ELF-1 (cell line): ENCODE measurements at regions not wholly inside any gene's neighbourhood (a gene's known extent, or its start where the extent isn't known, plus 50 kb on each side); places are given as distances from the start of the nearest gene placed in this dataset.
A peak's percentile ranks its signal among the peaks of the same experiment; 100 is the strongest.
"Not testable (repeated sequence)": the region's sequence is repeated elsewhere in the genome, so short reads cannot be mapped to it uniquely, and the experiment has no call there.

Source experiments
- DNase-seq: peaks from one replicate; pipeline ENCODE4 v3.0.0-alpha.2; 2016; ENCODE audit warnings: low read depth, low spot score

- DNase-seq: no peak
Observed at GRCh38 chr5:130580264-130580663, 584.8 kb downstream of the HINT1 start.

- DNase-seq: no peak
Observed at GRCh38 chr5:130578354-130578753, 586.7 kb downstream of the HINT1 start.

GRCh38 chr5:130571076-130571475 lies 594.0 kb downstream of the HINT1 start:
- DNase-seq: no peak

DNA sequence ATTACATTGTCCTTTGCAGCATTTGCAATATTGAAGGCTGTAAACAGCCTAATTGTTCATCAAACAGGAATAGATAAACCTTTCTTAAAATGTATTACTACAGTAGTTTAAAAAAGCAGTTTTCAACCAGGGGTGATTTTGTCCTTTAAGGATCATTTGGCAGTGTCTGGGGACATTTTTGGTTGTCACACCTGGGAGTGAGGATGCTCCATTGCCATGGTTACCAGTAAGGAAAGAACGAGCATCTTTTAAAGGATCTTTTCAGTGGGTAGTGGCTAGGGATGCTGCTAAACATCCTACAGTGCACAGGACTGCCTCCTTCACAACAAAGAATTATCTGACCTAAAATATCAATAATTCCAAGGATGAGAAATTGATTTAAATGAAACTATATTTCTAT lies 596.3 kb downstream of the HINT1 start:
- no peak for DNase-seq

GRCh38 chr5:130555429-130555828 lies 609.6 kb downstream of the HINT1 start:
- DNase-seq: no peak

DNA sequence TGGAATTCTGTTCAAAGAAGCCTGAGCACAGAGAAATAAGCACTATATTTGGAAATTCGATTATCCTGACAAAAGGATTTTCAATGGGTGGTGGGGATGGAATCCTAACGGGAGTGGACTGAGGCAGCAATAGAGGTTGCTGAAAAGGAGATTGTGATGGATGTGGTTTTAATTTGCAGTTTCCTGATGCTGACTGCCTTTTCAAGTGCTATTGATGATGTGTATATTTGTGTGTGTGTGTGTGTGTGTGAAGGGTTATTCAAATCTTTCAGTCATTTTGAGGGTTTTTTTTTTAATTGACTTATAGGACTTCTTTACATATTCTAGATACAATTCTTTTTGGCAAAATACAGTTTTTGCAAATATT lies 614.5 kb downstream of the HINT1 start:
- no peak for DNase-seq

GRCh38 chr5:130549884-130550561 lies 615.0 kb downstream of the HINT1 start:
- DNase-seq: no peak

- DNase-seq: no peak
Observed at GRCh38 chr5:130546211-130546610, 618.8 kb downstream of the HINT1 start.

- no peak for DNase-seq
Observed at GRCh38 chr5:130545291-130545690, 619.8 kb downstream of the HINT1 start.

DNA sequence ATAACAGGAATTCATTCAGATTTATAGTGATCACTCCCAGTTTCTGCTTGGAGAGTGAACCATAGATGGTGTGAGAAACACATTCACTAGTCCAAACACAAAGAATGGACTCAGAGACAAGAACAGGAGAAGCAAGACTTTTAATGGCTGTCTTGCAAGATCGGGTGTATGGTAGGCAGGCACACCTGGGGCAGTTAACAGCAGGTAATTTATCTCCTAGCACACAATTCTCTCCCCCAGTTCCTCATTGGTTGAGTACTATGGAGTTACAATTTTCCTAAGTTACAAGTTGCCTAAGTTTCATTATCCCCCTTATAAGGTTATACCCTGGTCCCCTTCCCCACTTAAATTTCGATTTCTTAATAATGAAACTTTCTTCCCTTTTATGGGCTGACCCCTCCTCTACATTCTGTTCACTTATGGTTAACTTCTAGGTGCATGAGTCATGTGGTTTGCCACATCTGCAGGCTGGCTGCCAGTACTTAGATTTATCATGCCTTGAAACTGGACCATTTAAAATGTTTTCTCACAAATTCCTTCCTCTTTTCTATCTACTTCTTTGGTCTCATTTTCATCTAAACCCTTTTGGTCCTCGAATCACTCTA lies 623.3 kb downstream of the HINT1 start:
- no peak for DNase-seq

DNA sequence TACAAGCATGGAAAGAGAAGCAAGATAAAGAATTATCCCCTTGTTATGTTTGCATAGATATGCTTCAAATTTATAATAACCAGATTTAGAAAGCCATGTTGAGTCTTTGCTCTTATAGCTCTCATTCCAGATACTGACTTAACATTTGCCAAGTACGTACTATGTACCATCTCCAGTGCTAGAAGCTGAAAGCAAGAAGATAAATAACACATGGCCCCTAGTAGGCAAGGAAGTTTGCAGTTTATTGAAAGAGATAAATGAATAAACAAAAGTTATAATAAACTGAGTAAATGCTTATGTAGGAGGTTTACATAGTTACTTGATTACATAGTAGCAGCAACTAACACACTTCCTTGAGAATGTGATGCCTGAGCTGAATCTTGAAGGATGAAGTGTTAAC lies 628.4 kb downstream of the HINT1 start:
- no peak for DNase-seq

DNA sequence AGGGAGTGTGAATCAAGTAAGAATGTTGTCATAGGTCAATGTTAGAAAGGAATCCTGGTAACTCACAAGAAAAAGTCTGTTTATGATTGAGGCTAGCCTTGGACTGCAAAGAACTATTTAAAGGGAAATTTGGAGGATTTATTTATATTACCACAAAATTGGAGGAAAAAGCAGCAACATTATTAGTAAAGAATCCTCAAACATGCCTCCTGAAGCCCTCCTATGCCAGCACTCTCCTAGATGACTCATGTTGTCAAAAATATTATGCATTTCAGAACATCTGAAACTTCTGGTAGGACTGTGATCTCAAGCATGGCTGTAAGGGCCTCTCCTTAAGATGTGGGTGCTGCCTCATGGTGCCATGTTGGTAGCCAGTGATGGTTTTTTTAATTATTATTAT lies 628.5 kb downstream of the CHSY3 start:
- no peak for DNase-seq

DNA sequence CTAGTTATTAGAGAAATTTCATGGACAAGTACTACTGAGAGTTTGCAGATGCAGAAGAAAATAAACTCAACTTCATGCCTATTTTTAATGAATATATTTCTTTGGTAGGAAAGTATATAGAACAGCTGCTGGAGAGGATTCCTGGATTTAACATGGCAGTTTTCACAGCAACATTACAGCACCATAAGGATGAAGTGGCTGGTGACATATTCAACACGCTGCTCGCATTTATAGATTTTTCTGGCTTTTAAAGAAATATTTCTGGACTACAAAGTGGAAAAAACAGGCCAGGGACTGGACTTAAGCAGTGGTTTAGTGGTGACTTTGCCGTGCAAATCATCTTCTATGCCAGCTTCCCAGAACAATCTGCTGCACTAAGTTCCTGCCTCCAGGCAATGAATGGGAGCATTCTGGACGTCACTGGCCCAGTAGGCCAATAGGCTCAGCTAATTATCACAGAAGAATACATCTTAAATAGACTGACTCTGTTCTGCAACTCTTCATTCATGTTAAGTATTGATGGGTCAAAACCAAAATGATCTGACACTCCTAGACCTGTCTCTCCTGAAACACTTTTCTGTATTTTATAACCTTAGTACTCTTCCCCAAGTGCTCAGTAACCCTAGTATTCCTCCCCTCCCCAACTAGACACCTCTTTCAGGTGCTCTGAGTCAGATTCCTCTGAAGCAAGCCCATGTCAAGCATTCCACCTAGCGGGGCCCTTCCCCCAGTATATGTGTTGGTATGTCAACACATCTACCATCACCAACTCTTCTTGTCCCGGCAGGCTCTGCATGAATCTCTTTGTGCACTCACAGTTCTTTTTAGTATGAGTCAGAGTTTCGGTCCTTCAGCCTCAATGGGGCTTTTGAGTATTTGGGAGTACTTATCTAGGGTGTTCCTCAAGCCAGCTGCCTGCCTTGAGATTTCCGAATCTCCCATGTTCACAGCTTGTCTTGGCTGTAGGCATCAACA lies 625.5 kb downstream of the CHSY3 start:
- DNase-seq: peak; percentile 3

DNA sequence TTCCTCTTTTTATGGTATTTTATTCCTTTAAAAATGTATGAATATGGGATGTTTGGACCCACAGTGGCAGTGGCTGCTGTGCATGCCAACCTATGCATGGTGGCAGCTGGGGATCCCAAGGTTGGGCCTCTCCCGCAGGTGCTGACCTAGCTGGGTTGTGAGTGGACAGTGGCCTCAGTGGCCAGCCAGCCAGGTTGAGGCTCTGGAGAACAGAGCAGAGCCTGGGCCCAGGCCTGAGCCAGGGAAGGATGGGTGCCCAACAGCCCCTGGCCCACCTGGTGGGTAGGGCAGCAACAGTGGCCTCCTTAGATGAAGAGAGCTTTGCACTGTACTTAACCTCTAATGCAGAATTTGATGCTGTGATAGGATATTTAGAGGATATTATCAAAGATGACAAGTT lies 624.8 kb downstream of the CHSY3 start:
- no peak for DNase-seq

DNA sequence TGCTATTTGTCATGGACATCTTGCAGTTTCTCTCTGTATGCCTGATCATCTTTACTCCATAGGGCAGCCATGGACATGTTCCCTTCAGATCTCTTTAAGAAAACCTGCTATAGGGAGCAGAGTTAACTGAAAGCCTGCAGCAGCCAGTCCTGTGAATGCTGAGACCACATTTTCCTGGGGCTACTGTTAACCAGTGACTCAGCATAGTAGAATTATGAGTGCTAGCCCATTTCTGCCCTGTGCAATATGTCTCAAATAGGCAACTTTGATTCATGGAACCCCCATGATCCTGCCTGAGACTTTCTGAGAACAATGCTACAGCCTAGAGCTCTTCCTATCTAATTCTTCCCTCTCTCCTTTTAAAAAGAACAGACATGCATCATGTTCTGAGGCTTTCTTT lies 624.2 kb downstream of the CHSY3 start:
- no peak for DNase-seq

DNA sequence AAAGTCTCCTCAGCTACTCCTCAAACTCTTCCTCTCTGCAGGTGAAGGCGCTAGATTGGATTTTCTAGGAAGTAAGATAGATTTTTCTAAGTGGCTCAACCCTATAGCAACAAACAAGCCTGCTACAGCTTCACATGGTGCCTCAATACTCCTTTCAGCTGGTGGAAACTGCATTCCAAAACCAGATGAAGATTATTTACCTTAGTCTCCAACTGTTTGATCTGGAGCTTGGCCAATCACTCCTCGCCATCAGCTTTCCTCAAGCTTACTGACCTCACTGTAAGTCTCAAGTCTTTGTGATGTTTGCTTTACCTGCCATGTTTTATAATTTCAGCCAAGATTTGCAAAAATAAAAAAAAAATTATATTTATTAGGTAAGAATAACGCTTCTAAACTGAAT lies 622.4 kb downstream of the CHSY3 start:
- DNase-seq: no peak

GRCh38 chr5:130520211-130520610 lies 615.9 kb downstream of the CHSY3 start:
- peak; percentile 3 for DNase-seq

DNA sequence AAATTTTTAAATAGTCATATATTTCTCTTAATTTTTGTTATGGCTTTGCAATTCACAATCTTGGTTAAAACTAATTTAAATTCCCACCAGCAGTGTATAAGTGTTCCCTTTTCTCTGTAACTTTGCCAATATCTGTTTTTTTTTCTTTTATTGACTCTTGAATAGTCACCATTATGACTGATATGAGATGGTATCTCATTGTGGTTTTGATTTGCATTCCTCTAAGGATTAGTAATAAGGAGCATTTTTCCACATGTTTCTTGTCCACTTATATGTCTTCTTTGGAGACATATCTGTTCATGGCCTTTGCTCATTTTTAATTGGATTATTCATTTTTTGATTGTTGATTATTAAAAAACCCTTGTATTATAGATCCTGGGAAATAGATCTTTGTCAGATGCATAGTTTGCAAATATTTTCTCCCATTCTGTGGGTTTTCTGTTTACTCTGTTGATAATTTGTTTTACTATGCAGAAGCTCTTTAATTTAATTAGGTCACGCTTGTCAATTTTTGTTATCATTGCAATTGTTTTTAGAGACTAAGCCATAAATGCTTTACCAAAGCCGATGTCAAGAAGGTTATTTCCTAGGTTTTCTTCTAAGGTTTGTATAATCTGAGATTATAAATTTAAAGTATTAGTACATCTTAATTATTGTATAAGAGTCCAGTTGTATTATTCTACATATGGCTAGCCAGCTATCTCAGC lies 610.9 kb downstream of the CHSY3 start:
- no peak for DNase-seq

GRCh38 chr5:130502702-130503101 lies 598.4 kb downstream of the CHSY3 start:
- no peak for DNase-seq

DNA sequence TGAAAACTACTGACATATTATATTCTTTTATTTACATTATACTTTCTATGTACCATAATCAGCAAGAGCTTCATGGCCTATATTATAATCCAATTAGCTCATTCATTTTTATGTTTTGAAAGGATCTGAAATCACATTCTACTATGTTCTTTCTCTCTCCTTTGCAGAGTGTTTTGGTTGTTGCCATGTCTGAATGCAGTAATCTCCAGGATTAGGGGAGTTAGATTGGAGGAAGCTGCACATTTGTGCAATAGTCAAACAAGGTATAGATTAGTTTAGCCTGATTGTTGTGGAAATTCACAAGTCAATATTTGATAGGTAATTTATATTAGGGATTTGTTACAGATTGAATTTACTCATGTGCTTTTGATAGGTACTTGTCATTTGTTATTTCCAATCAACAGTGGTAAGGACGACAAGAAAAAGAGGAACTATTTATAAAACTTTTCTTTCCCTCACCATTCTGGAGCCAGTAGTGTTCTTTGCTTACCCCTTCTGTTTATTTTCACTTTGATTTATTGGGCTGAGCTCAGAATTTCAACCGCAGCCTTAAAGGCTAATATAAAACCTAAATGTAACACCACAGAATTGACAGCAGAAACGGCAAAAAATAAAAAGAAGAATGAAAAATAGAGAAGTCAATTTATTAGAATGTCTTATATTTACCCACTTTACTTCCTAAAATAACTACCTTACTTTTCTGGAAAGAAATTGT lies 597.0 kb downstream of the CHSY3 start:
- no peak for DNase-seq

- not testable (repeated sequence) for DNase-seq
Observed at GRCh38 chr5:130500495-130500894, 596.2 kb downstream of the CHSY3 start.
